WTC11 (cell line): ENCODE measurements at regions not wholly inside any gene's neighbourhood (a gene's known extent, or its start where the extent isn't known, plus 50 kb on each side); places are given as distances from the start of the nearest gene placed in this dataset.

Experiments
- ATAC-seq: fragments of 200-7000 bp; cut with Tn5 transposase; 2 replicates; pipeline ENCODE4 v1.10.0; 2021; ENCODE audit warnings: mild to moderate bottlenecking, moderate library complexity
- CTCF ChIA-PET: fragments of 300-600 bp; sonication (Branson Sonifier 250); formaldehyde crosslinking; loops from one replicate; lab custom pipeline; 2021; ENCODE audit warnings: antibody characterized with exemption; lab: Charles Lee
- POLR2A ChIA-PET: fragments of 350-600 bp; sonication (Branson Sonifier 250); formaldehyde crosslinking; loops from one replicate; lab custom pipeline; 2021; ENCODE audit warnings: antibody characterized with exemption; lab: Charles Lee
- DNase-seq: peaks from one replicate; pipeline ENCODE4 v3.0.0; 2021; ENCODE audit warnings: low spot score
- H3K27ac Mint-ChIP-seq: 2 replicates; pipeline ENCODE4 v1.8.0; 2021; ENCODE audit warnings: mixed read lengths
- H3K27me3 Mint-ChIP-seq: 2 replicates; pipeline ENCODE4 v1.8.0; 2021; ENCODE audit warnings: low read depth, mild to moderate bottlenecking, moderate library complexity, mixed read lengths
- H3K36me3 Mint-ChIP-seq: 2 replicates; pipeline ENCODE4 v1.8.0; 2021; ENCODE audit warnings: mixed read lengths
- H3K4me1 Mint-ChIP-seq: 2 replicates; pipeline ENCODE4 v1.8.0; 2022; ENCODE audit warnings: mixed read lengths
- H3K4me3 Mint-ChIP-seq: 2 replicates; pipeline ENCODE4 v1.8.0; 2021; ENCODE audit warnings: mild to moderate bottlenecking, moderate library complexity, mixed read lengths
- H3K9me3 Mint-ChIP-seq: 2 replicates; pipeline ENCODE4 v1.8.0; 2021; ENCODE audit warnings: mixed read lengths
- AFF4 ChIP-seq: sonication (generic); formaldehyde crosslinking; IDR thresholded peaks from 2 replicates; pipeline ENCODE4 v1.8.1; 2023; ENCODE audit warnings: mild to moderate bottlenecking, missing genetic modification reagents, borderline replicate concordance
- ARID4B ChIP-seq: sonication (generic); formaldehyde crosslinking; IDR thresholded peaks from 2 replicates; pipeline ENCODE4 v1.8.0; 2023; ENCODE audit warnings: missing genetic modification reagents, mild to moderate bottlenecking, borderline replicate concordance
- ATF1 ChIP-seq: sonication (generic); formaldehyde crosslinking; IDR thresholded peaks from 2 replicates; pipeline ENCODE4 v1.8.1; 2023; ENCODE audit warnings: mild to moderate bottlenecking, moderate library complexity, missing genetic modification reagents
- ETV6 ChIP-seq: sonication (generic); formaldehyde crosslinking; IDR thresholded peaks from 2 replicates; pipeline ENCODE4 v1.8.1; 2022; ENCODE audit warnings: mild to moderate bottlenecking, missing genetic modification reagents
- FOXJ3 ChIP-seq: sonication (generic); formaldehyde crosslinking; IDR thresholded peaks from 2 replicates; pipeline ENCODE4 v1.9.0; 2021; ENCODE audit warnings: missing genetic modification reagents, mild to moderate bottlenecking, borderline replicate concordance
- FOXK1 ChIP-seq: sonication (generic); formaldehyde crosslinking; IDR thresholded peaks from 2 replicates; pipeline ENCODE4 v1.8.0; 2022; ENCODE audit warnings: mild to moderate bottlenecking, moderate library complexity, missing genetic modification reagents
- HMGXB4 ChIP-seq: sonication (generic); formaldehyde crosslinking; IDR thresholded peaks from 2 replicates; pipeline ENCODE4 v1.8.1; 2023; ENCODE audit warnings: mild to moderate bottlenecking, moderate library complexity, missing genetic modification reagents
- KAT7 ChIP-seq: sonication (generic); formaldehyde crosslinking; IDR thresholded peaks from 2 replicates; pipeline ENCODE4 v1.8.1; 2023; ENCODE audit warnings: missing genetic modification reagents, mild to moderate bottlenecking, borderline replicate concordance
- MAX ChIP-seq: sonication (generic); formaldehyde crosslinking; IDR thresholded peaks from 2 replicates; pipeline ENCODE4 v1.8.0; 2022; ENCODE audit warnings: mild to moderate bottlenecking, missing genetic modification reagents
- NFYB ChIP-seq: sonication (generic); formaldehyde crosslinking; conservative IDR thresholded peaks from 2 replicates; pipeline ENCODE4 v1.8.0; 2022; ENCODE audit warnings: low read depth, missing genetic modification reagents
- NR2C2 ChIP-seq: sonication (generic); formaldehyde crosslinking; IDR thresholded peaks from 2 replicates; pipeline ENCODE4 v1.8.0; 2022; ENCODE audit warnings: mild to moderate bottlenecking, missing genetic modification reagents
- OVOL2 ChIP-seq: fragments of 250-450 bp; sonication (Bioruptor Pico); IDR thresholded peaks from 2 replicates; pipeline ENCODE4 v1.9.0; 2021; ENCODE audit warnings: mild to moderate bottlenecking, borderline replicate concordance
- USF1 ChIP-seq: sonication (generic); formaldehyde crosslinking; IDR thresholded peaks from 2 replicates; pipeline ENCODE4 v1.8.0; 2022; ENCODE audit warnings: mild to moderate bottlenecking, missing genetic modification reagents
- USF2 ChIP-seq: sonication (generic); formaldehyde crosslinking; IDR thresholded peaks from 2 replicates; pipeline ENCODE4 v1.8.1; 2023; ENCODE audit warnings: mild to moderate bottlenecking, missing genetic modification reagents, moderate library complexity
- ZBTB43 ChIP-seq: sonication (generic); formaldehyde crosslinking; IDR thresholded peaks from 2 replicates; pipeline ENCODE4 v1.8.1; 2023; ENCODE audit warnings: mild to moderate bottlenecking, missing genetic modification reagents
- ZNF138 ChIP-seq: sonication (generic); formaldehyde crosslinking; conservative IDR thresholded peaks from 2 replicates; pipeline ENCODE4 v1.8.1; 2022; ENCODE audit warnings: mild to moderate bottlenecking, moderate library complexity, missing genetic modification reagents
- ZNF232 ChIP-seq: sonication (generic); formaldehyde crosslinking; IDR thresholded peaks from 2 replicates; pipeline ENCODE4 v1.8.0; 2022; ENCODE audit warnings: mild to moderate bottlenecking, missing genetic modification reagents
- ZNF317 ChIP-seq: sonication (generic); formaldehyde crosslinking; IDR thresholded peaks from 2 replicates; pipeline ENCODE4 v1.8.1; 2023; ENCODE audit warnings: low read depth, mild to moderate bottlenecking, moderate library complexity, missing genetic modification reagents, borderline replicate concordance
- ZNF416 ChIP-seq: fragments of 250-450 bp; sonication (Bioruptor Pico); IDR thresholded peaks from 2 replicates; pipeline ENCODE4 v1.9.0; 2021; ENCODE audit warnings: mild to moderate bottlenecking, inconsistent platforms
- ZNF671 ChIP-seq: fragments of 250-450 bp; sonication (Bioruptor Pico); IDR thresholded peaks from 2 replicates; pipeline ENCODE4 v1.8.0; 2021; ENCODE audit warnings: mild to moderate bottlenecking

- Mint-ChIP-seq H3K36me3 (no peaks in the 10 kb centered on the region), H3K4me1 (no peaks in the 10 kb centered on the region), H3K27ac (no peak overlapping the region), H3K9me3 (no peaks in the 10 kb centered on the region), H3K4me3 (no peak overlapping the region), H3K27me3 (no peaks in the 10 kb centered on the region)
- ChIA-PET POLR2A (no interaction called here), CTCF (no interaction called here)
- TF ChIP-seq ATF1 (no peak), FOXK1 (CRISPR knock-in tag) (no peak), NR2C2 (no peak), FOXJ3 (no peak), ZBTB43 (CRISPR knock-in tag) (no peak), ZNF671 (CRISPR knock-in tag) (no peak), ETV6 (CRISPR knock-in tag) (no peak), ZNF416 (CRISPR knock-in tag) (no peak), ZNF317 (CRISPR knock-in tag) (no peak), KAT7 (CRISPR knock-in tag) (no peak), ARID4B (CRISPR knock-in tag) (no peak), NFYB (CRISPR knock-in tag) (no peak), USF2 (CRISPR knock-in tag) (no peak), ZNF138 (no peak), ZNF232 (CRISPR knock-in tag) (no peak), OVOL2 (CRISPR knock-in tag) (no peak), AFF4 (CRISPR knock-in tag) (no peak)
- DNase-seq (no peak), ATAC-seq (no peak)
Measured at GRCh38 chr1:177592624-177593023, 377.2 kb downstream of the SEC16B start.

- DNase-seq (no peak), ATAC-seq (no peak)
- no peak overlapping the region for H3K4me3 Mint-ChIP-seq
- CTCF ChIA-PET = no interaction called here
- no peaks in the 10 kb centered on the region for H3K36me3 Mint-ChIP-seq
- H3K4me1 Mint-ChIP-seq = no peaks in the 10 kb centered on the region
- H3K27me3 Mint-ChIP-seq = no peaks in the 10 kb centered on the region
- no peaks in the 10 kb centered on the region for H3K9me3 Mint-ChIP-seq
- POLR2A ChIA-PET = no interaction called here
- H3K27ac Mint-ChIP-seq = no peak overlapping the region
- TF ChIP-seq USF2 (CRISPR knock-in tag) = no peak
- no peak for TF ChIP-seq FOXJ3
- no peak for TF ChIP-seq ZBTB43 (CRISPR knock-in tag)
- TF ChIP-seq MAX = no peak
- TF ChIP-seq ZNF317 (CRISPR knock-in tag) = no peak
- no peak for TF ChIP-seq USF1 (CRISPR knock-in tag)
- no peak for TF ChIP-seq HMGXB4 (CRISPR knock-in tag)
- no peak for TF ChIP-seq OVOL2 (CRISPR knock-in tag)
Measured at GRCh38 chr1:177591155-177591554, 378.7 kb downstream of the SEC16B start.
